ENCODE measurements at regions not wholly inside any gene's neighbourhood (a gene's known extent, or its start where the extent isn't known, plus 50 kb on each side); places are given as distances from the start of the nearest gene placed in this dataset.

DNA sequence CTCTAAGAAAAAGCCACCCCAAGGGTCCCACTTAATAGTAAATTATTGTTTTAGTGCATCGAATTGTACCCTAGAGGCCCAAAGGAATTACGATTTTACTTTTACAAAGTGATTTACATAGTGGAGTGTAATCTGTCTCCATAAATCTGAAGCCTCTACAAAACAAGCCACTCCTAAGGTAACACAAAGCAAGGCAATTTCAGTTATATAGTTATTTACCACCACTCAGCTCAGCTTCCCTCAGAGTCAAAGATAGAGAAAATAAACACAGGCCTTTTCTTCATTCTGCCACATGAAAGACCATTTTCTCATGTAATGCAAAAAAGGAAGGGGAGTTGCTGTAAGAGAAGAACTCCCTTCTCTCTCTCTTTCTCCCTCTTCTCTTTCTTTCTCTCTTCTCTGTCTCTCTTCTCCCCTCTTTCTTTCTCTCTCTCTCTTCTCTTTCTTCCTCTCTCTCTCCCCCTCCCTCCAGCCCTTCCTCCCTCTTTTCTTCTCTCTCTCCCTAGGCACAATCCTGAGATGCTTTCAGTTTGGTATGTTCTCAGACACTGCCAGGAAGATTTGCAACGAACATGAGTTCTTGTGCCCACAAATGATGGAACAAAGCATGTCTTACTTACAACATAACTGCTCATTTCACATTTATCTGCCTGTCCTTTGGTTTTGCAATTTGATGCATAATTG, 264.5 kb downstream of the BCL2 start:
- no peaks in the 10 kb centered on the region for H3K36me3 ChIP-seq (ENCODE audit: insufficient read depth)
- Mint-ChIP-seq H3K4me3 (no peak overlapping the region), H3K9me3 (no peaks in the 10 kb centered on the region), H3K27me3 (ENCODE audit: insufficient read depth, low read depth, poor library complexity) (peaks cover 3% of the 10 kb centered on the region), H3K27ac (no peak overlapping the region), H3K4me1 (peaks cover 5% of the 10 kb centered on the region; the same call in 2 of the 3 replicates), H3K36me3 (ENCODE audit: low read depth) (no peaks in the 10 kb centered on the region)
- DNase-seq (ENCODE audit: low spot score): no peak
- H4K20me1 ChIP-seq (replicated peaks; ENCODE audit: insufficient read depth): no peaks in the 10 kb centered on the region
- no peak overlapping the region for H3K27ac ChIP-seq (ENCODE audit: low read depth)
- peak overlapping the region; percentile 64 for H3K4me2 ChIP-seq
- peaks cover 7% of the 10 kb centered on the region for H3K4me1 ChIP-seq (ENCODE audit: insufficient read depth)
- no peaks in the 10 kb centered on the region for H3K79me2 ChIP-seq (replicated peaks; ENCODE audit: insufficient read depth)
- peak overlapping the region; percentile 94 for H2AFZ ChIP-seq
- ATAC-seq: peak; percentile 26; the same call in 1 of the 3 replicates
- TF ChIP-seq ZNF114 (CRISPR knock-in tag; IDR thresholded peaks at IDR 0.05) (no peak), CREB1 (CRISPR knock-in tag; IDR thresholded peaks at IDR 0.05; ENCODE audit: low read depth) (no peak), EZH2 (IDR thresholded peaks at IDR 0.05; ENCODE audit: low read depth, unreplicated experiment) (no peak), EZH2phosphoT487 (IDR thresholded peaks at IDR 0.05; ENCODE audit: unreplicated experiment) (no peak), ZNF331 (CRISPR knock-in tag; IDR thresholded peaks at IDR 0.05; ENCODE audit: low read depth) (no peak), POLR2AphosphoS5 (IDR thresholded peaks at IDR 0.05; ENCODE audit: low read depth) (no peak), STAT1 (IDR thresholded peaks at IDR 0.05; ENCODE audit: unreplicated experiment) (no peak), JUNB (IDR thresholded peaks at IDR 0.05; ENCODE audit: unreplicated experiment) (no peak)
- TF ChIP-seq, protein P1, sequence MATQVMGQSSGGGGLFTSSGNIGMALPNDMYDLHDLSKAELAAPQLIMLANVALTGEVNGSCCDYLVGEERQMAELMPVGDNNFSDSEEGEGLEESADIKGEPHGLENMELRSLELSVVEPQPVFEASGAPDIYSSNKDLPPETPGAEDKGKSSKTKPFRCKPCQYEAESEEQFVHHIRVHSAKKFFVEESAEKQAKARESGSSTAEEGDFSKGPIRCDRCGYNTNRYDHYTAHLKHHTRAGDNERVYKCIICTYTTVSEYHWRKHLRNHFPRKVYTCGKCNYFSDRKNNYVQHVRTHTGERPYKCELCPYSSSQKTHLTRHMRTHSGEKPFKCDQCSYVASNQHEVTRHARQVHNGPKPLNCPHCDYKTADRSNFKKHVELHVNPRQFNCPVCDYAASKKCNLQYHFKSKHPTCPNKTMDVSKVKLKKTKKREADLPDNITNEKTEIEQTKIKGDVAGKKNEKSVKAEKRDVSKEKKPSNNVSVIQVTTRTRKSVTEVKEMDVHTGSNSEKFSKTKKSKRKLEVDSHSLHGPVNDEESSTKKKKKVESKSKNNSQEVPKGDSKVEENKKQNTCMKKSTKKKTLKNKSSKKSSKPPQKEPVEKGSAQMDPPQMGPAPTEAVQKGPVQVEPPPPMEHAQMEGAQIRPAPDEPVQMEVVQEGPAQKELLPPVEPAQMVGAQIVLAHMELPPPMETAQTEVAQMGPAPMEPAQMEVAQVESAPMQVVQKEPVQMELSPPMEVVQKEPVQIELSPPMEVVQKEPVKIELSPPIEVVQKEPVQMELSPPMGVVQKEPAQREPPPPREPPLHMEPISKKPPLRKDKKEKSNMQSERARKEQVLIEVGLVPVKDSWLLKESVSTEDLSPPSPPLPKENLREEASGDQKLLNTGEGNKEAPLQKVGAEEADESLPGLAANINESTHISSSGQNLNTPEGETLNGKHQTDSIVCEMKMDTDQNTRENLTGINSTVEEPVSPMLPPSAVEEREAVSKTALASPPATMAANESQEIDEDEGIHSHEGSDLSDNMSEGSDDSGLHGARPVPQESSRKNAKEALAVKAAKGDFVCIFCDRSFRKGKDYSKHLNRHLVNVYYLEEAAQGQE (IDR thresholded peaks at IDR 0.05; ENCODE audit: unreplicated experiment): no peak
- TF ChIP-seq, protein P2, sequence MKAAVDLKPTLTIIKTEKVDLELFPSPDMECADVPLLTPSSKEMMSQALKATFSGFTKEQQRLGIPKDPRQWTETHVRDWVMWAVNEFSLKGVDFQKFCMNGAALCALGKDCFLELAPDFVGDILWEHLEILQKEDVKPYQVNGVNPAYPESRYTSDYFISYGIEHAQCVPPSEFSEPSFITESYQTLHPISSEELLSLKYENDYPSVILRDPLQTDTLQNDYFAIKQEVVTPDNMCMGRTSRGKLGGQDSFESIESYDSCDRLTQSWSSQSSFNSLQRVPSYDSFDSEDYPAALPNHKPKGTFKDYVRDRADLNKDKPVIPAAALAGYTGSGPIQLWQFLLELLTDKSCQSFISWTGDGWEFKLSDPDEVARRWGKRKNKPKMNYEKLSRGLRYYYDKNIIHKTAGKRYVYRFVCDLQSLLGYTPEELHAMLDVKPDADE (IDR thresholded peaks at IDR 0.05): no peak
- TF ChIP-seq, protein P3, sequence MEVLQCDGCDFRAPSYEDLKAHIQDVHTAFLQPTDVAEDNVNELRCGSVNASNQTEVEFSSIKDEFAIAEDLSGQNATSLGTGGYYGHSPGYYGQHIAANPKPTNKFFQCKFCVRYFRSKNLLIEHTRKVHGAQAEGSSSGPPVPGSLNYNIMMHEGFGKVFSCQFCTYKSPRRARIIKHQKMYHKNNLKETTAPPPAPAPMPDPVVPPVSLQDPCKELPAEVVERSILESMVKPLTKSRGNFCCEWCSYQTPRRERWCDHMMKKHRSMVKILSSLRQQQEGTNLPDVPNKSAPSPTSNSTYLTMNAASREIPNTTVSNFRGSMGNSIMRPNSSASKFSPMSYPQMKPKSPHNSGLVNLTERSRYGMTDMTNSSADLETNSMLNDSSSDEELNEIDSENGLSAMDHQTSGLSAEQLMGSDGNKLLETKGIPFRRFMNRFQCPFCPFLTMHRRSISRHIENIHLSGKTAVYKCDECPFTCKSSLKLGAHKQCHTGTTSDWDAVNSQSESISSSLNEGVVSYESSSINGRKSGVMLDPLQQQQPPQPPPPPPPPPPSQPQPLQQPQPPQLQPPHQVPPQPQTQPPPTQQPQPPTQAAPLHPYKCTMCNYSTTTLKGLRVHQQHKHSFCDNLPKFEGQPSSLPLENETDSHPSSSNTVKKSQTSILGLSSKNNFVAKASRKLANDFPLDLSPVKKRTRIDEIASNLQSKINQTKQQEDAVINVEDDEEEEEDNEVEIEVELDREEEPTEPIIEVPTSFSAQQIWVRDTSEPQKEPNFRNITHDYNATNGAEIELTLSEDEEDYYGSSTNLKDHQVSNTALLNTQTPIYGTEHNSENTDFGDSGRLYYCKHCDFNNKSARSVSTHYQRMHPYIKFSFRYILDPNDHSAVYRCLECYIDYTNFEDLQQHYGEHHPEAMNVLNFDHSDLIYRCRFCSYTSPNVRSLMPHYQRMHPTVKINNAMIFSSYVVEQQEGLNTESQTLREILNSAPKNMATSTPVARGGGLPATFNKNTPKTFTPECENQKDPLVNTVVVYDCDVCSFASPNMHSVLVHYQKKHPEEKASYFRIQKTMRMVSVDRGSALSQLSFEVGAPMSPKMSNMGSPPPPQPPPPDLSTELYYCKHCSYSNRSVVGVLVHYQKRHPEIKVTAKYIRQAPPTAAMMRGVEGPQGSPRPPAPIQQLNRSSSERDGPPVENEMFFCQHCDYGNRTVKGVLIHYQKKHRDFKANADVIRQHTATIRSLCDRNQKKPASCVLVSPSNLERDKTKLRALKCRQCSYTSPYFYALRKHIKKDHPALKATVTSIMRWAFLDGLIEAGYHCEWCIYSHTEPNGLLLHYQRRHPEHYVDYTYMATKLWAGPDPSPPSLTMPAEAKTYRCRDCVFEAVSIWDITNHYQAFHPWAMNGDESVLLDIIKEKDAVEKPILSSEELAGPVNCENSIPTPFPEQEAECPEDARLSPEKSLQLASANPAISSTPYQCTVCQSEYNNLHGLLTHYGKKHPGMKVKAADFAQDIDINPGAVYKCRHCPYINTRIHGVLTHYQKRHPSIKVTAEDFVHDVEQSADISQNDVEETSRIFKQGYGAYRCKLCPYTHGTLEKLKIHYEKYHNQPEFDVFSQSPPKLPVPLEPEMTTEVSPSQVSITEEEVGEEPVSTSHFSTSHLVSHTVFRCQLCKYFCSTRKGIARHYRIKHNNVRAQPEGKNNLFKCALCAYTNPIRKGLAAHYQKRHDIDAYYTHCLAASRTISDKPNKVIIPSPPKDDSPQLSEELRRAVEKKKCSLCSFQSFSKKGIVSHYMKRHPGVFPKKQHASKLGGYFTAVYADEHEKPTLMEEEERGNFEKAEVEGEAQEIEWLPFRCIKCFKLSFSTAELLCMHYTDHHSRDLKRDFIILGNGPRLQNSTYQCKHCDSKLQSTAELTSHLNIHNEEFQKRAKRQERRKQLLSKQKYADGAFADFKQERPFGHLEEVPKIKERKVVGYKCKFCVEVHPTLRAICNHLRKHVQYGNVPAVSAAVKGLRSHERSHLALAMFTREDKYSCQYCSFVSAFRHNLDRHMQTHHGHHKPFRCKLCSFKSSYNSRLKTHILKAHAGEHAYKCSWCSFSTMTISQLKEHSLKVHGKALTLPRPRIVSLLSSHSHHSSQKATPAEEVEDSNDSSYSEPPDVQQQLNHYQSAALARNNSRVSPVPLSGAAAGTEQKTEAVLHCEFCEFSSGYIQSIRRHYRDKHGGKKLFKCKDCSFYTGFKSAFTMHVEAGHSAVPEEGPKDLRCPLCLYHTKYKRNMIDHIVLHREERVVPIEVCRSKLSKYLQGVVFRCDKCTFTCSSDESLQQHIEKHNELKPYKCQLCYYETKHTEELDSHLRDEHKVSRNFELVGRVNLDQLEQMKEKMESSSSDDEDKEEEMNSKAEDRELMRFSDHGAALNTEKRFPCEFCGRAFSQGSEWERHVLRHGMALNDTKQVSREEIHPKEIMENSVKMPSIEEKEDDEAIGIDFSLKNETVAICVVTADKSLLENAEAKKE (CRISPR knock-in tag; IDR thresholded peaks at IDR 0.05): no peak
- H3K27me3 ChIP-seq (ENCODE audit: insufficient read depth): no peaks in the 10 kb centered on the region
- H3F3A ChIP-seq (replicated peaks; ENCODE audit: low read depth): no peaks in the 10 kb centered on the region
- no peak overlapping the region for H3K4me3 ChIP-seq
- H3K9me2 ChIP-seq (ENCODE audit: insufficient read depth): no peaks in the 10 kb centered on the region
